PC-3 (cell line): ENCODE measurements at regions not wholly inside any gene's neighbourhood (a gene's known extent, or its start where the extent isn't known, plus 50 kb on each side); places are given as distances from the start of the nearest gene placed in this dataset.

Experiments
- ATAC-seq: fragments of 200-7000 bp; cut with Tn5 transposase; 2 replicates; pipeline ENCODE4 v1.9.1; 2020; ENCODE audit warnings: mild to moderate bottlenecking, moderate library complexity
- BruUV-seq: library from RNA; stranded (reverse); fragments of 400-500 nt; replicated peaks from 2 replicates; lab custom pipeline; 2021; lab: Mats Ljungman, UMichigan
- CTCF ChIA-PET: fragments of 300-600 bp; sonication (Branson Sonifier 250); formaldehyde crosslinking; loops from one replicate; lab custom pipeline; 2022; ENCODE audit warnings: antibody characterized with exemption; lab: Charles Lee
- POLR2A ChIA-PET: fragments of 300-600 bp; sonication (Branson Sonifier 250); formaldehyde crosslinking; loops from one replicate; lab custom pipeline; 2022; ENCODE audit warnings: antibody characterized with exemption; ENCODE audit not compliant: unreplicated experiment; lab: Charles Lee
- DNase-seq: peaks from one replicate; pipeline ENCODE4 v3.0.0-alpha.2; 2015
- H2AFZ ChIP-seq: fragments of 300-600 bp; sonication (generic); 2 replicates; pipeline ENCODE4 v1.6.0; 2016; ENCODE audit warnings: antibody characterized with exemption, low read length
- H3F3A ChIP-seq: fragments of 300-600 bp; sonication (generic); one replicate; pipeline ENCODE4 v1.6.0; 2017; ENCODE audit warnings: antibody characterized with exemption, low read length, control low read depth, mild to moderate bottlenecking; ENCODE audit not compliant: unreplicated experiment
- H3K27ac ChIP-seq: fragments of 300-600 bp; sonication (generic); 2 replicates; pipeline ENCODE4 v1.5.1; 2016; ENCODE audit warnings: mild to moderate bottlenecking, low read length
- H3K27me3 ChIP-seq: fragments of 300-600 bp; sonication (generic); 2 replicates; pipeline ENCODE4 v1.6.1; 2016; ENCODE audit warnings: low read length, mixed read lengths
- H3K36me3 ChIP-seq: fragments of 300-600 bp; sonication (generic); 2 replicates; pipeline ENCODE4 v1.6.1; 2016; ENCODE audit warnings: low read depth, mixed run types, low read length, mixed read lengths
- H3K4me1 ChIP-seq: fragments of 300-600 bp; sonication (generic); 2 replicates; pipeline ENCODE4 v1.5.1; 2016; ENCODE audit warnings: low read length; ENCODE audit not compliant: insufficient read depth
- H3K4me2 ChIP-seq: fragments of 300-600 bp; sonication (generic); 2 replicates; pipeline ENCODE4 v1.6.0; 2016; ENCODE audit warnings: low read length
- H3K4me3 ChIP-seq: fragments of 300-600 bp; sonication (generic); 2 replicates; pipeline ENCODE4 v1.5.1; 2016; ENCODE audit warnings: mild to moderate bottlenecking, low read length, mixed read lengths
- H3K79me2 ChIP-seq: fragments of 300-600 bp; sonication (generic); 2 replicates; pipeline ENCODE4 v1.6.1; 2017; ENCODE audit warnings: low read length, mixed read lengths
- H3K9ac ChIP-seq: fragments of 300-600 bp; sonication (generic); 2 replicates; pipeline ENCODE4 v1.6.0; 2016; ENCODE audit warnings: mild to moderate bottlenecking, low read length
- H3K9me2 ChIP-seq: fragments of 300-600 bp; sonication (generic); replicated peaks from 2 replicates; pipeline ENCODE4 v1.6.1; 2016; ENCODE audit warnings: mixed run types, low read length, mixed read lengths
- H3K9me3 ChIP-seq: fragments of 300-600 bp; sonication (generic); 2 replicates; pipeline ENCODE4 v1.6.1; 2016; ENCODE audit warnings: low read length, mixed read lengths
- H4K20me1 ChIP-seq: fragments of 300-600 bp; sonication (generic); 2 replicates; pipeline ENCODE4 v1.6.1; 2016; ENCODE audit warnings: low read length, mixed read lengths
- CTCF ChIP-seq: fragments of 300-600 bp; sonication (generic); conservative IDR thresholded peaks from 2 replicates; pipeline ENCODE4 v1.5.1; 2017; ENCODE audit warnings: antibody characterized with exemption, low read depth, mild to moderate bottlenecking, low read length
- EZH2 ChIP-seq: fragments of 300-600 bp; sonication (generic); IDR thresholded peaks from one replicate; pipeline ENCODE4 v1.6.1; 2017; ENCODE audit warnings: antibody characterized with exemption, mild to moderate bottlenecking, low read length; ENCODE audit not compliant: unreplicated experiment
- EZH2phosphoT487 ChIP-seq: fragments of 300-600 bp; sonication (generic); IDR thresholded peaks from 2 replicates; pipeline ENCODE4 v1.6.1; 2018; ENCODE audit warnings: mild to moderate bottlenecking, antibody characterized with exemption, low read length, borderline replicate concordance
- intact Hi-C: fragments of 100-400 bp; cut with micrococcal nuclease; formaldehyde crosslinking; loops from 2 replicates; pipeline ENCODE4 v1.9.0; 2023

- H3K4me3 ChIP-seq = no peak overlapping the region
- intact Hi-C loops = no loop called here
- no peaks in the 10 kb centered on the region for H3K27me3 ChIP-seq
- TF ChIP-seq CTCF = no peak
- TF ChIP-seq EZH2 = no peak
- no peak for TF ChIP-seq EZH2phosphoT487
- no peaks in the 10 kb centered on the region for H3K9me2 ChIP-seq
- no peaks in the 10 kb centered on the region for H3K79me2 ChIP-seq
- H3K4me2 ChIP-seq = no peak overlapping the region
- DNase-seq (no peak), ATAC-seq (no peak)
- H3F3A ChIP-seq = no peaks in the 10 kb centered on the region
- no peaks in the 10 kb centered on the region for H3K36me3 ChIP-seq
- H3K27ac ChIP-seq = no peak overlapping the region
- no peaks in the 10 kb centered on the region for H4K20me1 ChIP-seq
- no TSS peak for BruUV-seq
- ChIA-PET CTCF (no interaction called here), POLR2A (no interaction called here)
- H3K4me1 ChIP-seq = no peaks in the 10 kb centered on the region
- H3K9ac ChIP-seq = no peak overlapping the region
- no peaks in the 10 kb centered on the region for H3K9me3 ChIP-seq
- H2AFZ ChIP-seq = no peak overlapping the region
These were observed 341.6 kb downstream of the QKI start for GRCh38 chr6:163756079-163756478.

GRCh38 chr6:163754866-163755265, 340.3 kb downstream of the QKI start:
- Histone ChIP-seq H3K9me2 (no peaks in the 10 kb centered on the region), H3K9me3 (no peaks in the 10 kb centered on the region), H3K27ac (no peak overlapping the region), H3K4me1 (no peaks in the 10 kb centered on the region), H3K4me3 (no peak overlapping the region), H3K27me3 (no peaks in the 10 kb centered on the region), H3K36me3 (no peaks in the 10 kb centered on the region), H3K79me2 (no peaks in the 10 kb centered on the region), H2AFZ (no peak overlapping the region), H3K4me2 (no peak overlapping the region), H3K9ac (no peak overlapping the region), H4K20me1 (no peaks in the 10 kb centered on the region), H3F3A (no peaks in the 10 kb centered on the region)
- ChIA-PET POLR2A (no interaction called here), CTCF (no interaction called here)
- TF ChIP-seq EZH2phosphoT487 (no peak), EZH2 (no peak), CTCF (no peak)
- BruUV-seq = no TSS peak
- intact Hi-C loops = no loop called here
- DNase-seq (no peak), ATAC-seq (no peak)

GRCh38 chr6:163753430-163753829, 338.9 kb downstream of the QKI start:
- ChIA-PET CTCF (no interaction called here), POLR2A (no interaction called here)
- Histone ChIP-seq H3K36me3 (no peaks in the 10 kb centered on the region), H3K27ac (no peak overlapping the region), H3K4me1 (no peaks in the 10 kb centered on the region), H3K9me3 (no peaks in the 10 kb centered on the region), H2AFZ (no peak overlapping the region), H3F3A (no peaks in the 10 kb centered on the region), H3K27me3 (no peaks in the 10 kb centered on the region), H3K4me2 (no peak overlapping the region), H3K79me2 (no peaks in the 10 kb centered on the region), H3K9ac (no peak overlapping the region), H3K9me2 (no peaks in the 10 kb centered on the region), H4K20me1 (no peaks in the 10 kb centered on the region), H3K4me3 (no peak overlapping the region)
- BruUV-seq = no TSS peak
- intact Hi-C loops = no loop called here
- no peak for DNase-seq
- ATAC-seq = no peak
- TF ChIP-seq EZH2phosphoT487 = no peak
- TF ChIP-seq CTCF = no peak
- no peak for TF ChIP-seq EZH2
